DMS53 treated with DMSO at 0.1 percent for 48 hours (cell line): ENCODE measurements at regions not wholly inside any gene's neighbourhood (a gene's known extent, or its start where the extent isn't known, plus 50 kb on each side); places are given as distances from the start of the nearest gene placed in this dataset.
"Not testable (repeated sequence)": the region's sequence is repeated elsewhere in the genome, so short reads cannot be mapped to it uniquely, and the experiment has no call there.

Experiments used
- DNase-seq: peaks from one replicate; lab custom pipeline; 2025; ENCODE audit not compliant: unreplicated experiment; lab: John Stamatoyannopoulos, UW

DNA sequence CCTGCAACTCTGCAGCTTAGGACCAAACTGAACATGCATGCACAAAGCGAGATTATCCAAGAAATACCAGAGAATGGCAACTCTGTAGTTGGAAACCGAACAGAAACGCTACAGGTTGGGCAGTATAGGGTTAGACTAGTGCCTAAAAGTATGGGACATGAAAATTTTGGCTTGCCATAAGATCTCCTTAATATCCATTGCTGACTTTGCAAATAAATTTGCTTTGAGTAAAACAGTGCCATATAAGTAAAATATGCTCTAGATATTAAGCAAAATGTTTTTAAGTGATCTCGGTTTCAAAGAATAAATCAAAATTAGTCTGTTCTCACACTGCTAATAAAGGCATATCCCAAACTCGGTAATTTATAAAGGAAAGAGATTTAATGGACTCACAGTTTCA lies 456.0 kb downstream of the PRDM9 start:
- no peak for DNase-seq

DNA sequence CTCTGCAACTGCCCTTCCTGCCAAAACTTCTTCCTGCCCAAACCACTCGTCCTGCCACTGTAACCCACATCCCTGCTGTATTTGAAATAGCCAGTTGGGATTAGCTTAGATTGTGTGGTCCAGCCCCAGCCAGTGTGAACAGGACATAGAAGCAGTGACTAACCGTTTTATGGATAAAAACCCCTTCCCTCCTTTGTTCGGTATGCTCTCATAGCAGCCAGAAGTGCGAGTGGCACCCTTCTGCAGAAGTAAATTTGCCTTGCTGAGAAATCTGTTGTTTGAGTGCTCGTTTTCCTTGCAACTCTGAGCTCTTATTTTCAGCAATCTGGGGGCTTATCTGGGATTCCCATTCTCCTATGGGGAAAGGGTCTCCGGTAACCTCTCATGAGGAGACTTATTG lies 470.0 kb downstream of the PRDM9 start:
- no peak for DNase-seq

DNA sequence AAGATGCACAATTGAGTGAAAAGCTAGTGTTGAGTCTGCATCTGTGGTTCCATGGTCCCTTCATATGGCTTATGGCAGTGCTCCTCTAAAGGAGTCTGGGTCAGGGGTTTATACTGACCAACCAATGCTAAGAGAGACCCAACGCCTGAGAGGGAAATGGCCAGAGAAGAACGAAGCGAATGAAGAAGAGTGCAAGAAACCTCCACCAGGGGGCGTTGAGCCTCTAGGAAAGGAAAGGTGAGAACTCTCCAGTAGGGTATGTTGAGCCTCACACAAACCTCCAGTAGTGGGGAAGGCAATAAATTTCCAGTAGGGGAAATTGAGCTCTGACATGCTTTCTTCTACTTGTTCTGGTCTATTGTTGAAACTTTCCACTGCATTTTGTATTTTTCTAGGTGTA lies 470.6 kb downstream of the PRDM9 start:
- DNase-seq = peak; percentile 21

DNA sequence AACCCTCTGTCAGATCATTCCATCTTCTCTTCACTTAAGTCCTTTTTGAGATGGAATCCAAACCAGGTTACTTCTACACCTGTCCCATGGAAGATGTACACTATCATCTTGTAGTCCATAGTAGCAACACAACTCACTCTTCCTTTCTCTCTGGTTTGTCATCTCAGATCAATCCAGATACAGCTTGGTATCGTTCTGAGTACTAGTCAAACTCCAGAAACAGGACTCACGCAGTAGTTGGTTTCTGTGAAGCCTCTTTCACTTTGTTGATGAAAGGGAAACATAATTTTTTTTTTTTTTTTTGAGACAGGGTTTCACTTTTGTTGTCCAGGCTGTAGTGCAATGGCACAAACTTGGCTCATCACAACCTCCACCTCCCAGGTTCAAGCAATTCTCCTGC lies 484.0 kb downstream of the PRDM9 start:
- no peak for DNase-seq

DNA sequence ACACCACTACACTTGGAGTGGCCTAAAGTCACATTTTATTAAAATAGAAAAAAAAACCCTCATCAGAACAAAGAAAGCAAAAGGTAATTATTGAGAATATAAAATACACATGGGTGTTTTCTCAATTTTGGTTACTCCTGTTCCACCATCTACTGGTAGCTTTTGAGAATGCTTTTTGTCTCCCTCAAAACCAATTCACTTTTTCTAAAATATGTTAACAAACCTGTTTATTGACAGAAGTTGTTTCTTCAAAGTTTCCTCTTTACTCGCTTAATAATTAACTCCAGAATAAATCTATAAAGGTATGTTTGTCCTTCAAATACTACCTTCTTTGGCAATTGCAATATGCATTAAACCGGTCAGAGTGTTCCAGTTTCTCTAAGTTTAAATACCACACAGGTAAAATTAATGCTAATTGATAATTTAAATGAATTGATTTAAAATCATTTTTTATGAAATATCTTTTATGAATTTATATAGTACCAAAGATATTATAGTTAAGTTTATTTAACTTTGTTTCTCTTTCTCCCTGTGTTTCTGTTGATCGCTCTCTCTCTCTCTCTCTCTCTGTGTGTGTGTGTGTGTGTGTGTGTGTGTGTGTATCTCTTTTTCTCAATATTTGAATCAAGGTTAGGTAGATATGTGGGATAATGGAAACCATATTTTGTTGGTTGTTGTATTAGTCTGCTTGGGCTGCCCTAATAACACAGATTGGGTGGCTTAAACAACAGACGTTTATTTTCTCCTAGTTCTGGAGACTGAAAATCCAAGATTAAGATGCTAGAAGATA lies 487.4 kb downstream of the PRDM9 start:
- peak; percentile 32 for DNase-seq

DNA sequence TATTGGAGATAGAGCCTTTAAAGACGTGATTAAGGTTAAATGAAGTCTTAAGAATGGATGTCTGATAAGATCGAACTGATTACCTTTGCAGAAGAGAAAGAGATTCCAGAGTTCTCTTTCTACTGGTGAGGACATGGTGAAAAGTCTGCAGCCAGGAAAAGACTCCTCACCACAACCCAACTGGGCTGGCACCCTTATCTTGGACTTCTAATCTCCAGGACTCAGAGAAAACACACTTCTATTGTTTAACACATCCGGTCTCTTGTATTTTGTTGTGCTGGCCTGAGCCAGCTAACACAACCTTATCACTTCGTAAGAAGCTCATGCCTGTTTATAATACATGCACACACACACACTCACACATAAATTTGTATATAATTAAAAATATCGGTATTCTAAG lies 489.1 kb downstream of the PRDM9 start:
- no peak for DNase-seq

DNA sequence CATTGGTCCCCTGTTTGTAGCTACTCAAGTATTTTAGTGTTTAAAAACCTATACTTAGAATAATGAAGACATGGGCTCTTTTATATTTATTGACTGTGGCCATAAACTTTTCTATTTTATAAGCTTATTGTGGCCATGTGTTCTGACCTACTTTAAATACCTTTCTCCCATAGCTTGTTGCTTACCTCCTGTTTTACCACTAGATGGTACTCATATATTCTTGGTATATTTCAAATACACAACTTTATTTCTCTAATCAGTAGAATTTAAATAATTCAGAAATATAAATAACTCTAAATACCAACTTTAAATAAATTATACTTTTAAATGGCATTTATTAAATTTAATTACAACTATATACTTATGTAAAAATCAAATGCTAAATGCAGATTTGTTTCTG lies 498.0 kb downstream of the PRDM9 start:
- no peak for DNase-seq

DNA sequence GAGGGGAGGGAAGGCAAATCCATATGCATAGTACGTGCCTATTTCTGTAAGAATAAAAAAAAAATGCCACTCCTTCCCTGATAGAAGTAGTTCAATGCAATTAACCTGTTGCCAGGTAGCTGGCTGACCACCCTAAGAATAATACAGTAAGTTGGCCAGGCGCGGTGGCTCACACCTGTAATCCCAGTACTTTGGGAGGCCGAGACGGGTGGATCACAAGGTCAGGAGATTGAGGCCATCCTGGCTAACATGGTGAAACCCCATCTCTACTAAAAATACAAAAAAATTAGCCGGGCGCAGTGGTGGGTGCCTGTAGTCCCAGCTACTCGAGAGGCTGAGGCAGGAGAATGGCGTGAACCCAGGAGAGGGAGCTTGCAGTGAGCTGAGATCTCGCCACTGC lies 510.3 kb downstream of the PRDM9 start:
- not testable (repeated sequence) for DNase-seq

DNA sequence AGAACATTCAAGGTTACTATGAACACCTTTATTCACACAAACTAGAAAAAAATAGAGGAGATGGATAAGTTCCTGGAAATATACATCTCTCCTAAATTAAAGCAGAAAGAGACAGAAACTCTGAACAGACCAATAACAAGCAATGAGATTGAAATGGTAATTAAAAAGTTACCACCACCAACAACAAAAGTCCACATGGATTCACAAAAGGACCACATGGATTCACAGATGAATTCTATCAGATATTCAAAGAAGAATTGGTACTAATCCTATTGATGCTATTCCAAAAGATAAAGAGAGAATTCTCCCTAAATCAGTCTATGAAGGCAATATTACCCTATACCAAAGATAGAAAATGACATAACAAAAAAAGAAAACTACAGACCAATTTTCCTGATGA lies 518.9 kb downstream of the PRDM9 start:
- no peak for DNase-seq

DNA sequence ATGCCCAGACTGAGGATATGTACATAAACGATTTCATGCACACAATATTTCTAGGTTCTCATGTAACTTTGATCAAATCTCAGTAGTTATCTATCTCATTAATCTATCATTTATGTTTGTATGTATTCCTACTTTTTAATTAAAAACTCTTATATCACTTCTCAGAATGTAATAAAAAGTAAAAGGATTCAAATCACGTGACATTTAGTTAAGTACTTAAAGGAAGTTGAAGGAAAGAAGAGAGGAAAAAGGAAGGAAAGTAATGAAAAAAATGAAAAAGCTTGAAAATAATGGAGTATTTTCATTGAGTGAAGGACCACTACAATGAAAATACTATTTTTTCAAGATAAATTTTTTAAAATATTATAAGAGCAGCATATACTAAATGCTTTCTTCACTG lies 535.3 kb downstream of the PRDM9 start:
- DNase-seq = no peak

DNA sequence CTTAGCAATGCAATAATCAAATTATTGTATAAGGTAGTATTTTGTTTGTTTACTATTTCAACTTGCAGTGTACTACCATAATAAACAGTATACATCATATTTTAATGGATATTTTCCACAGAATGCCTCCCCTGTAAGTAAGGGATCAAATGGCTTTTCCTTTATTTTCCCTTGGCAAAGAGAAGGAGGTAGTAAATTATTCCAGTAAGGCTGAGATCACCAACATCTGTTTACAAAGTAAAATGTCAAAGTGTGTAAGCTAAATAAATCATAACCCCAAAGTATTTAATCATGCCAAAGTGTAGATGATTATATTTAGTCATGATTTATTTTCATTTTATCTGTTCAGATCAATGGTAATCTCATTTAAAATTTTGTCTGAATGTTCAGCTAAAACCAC lies 537.6 kb downstream of the PRDM9 start:
- no peak for DNase-seq

DNA sequence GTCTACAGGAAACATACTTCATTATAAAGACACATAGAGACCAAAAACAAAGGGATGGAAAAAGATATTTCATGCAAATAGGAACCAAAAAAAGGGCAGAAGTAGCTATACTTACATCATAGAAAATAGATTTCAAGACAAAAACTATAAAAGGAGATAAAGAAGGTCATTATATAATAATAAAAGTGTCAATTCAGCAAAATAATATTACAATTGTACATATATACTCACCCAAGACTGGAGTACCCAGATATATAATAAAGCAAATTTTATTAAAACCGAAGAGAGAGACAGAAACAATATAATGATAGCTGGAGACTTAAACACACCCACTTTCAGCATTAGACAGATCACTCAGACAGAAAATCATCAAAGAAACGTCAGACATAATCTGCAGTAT lies 546.3 kb downstream of the PRDM9 start:
- no peak for DNase-seq

DNA sequence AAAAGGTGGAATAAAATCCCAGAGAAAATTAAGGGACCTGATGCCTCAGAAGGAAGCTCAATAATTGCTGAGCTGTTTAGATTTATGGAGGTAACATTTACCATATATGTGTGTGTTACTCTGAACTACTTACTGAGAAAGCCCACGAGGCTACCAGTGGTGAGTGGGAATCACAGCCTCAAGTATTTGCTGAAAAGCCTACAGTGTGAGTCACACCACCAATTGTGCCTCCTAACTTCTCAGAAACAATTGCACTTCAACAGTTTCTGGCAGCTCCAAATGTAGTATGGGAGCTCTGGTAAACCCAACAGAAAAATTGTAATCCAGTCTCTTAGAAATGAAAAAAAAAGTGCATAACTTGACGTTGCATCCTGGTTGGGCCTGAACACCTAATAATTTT lies 551.6 kb downstream of the PRDM9 start:
- DNase-seq = no peak

DNA sequence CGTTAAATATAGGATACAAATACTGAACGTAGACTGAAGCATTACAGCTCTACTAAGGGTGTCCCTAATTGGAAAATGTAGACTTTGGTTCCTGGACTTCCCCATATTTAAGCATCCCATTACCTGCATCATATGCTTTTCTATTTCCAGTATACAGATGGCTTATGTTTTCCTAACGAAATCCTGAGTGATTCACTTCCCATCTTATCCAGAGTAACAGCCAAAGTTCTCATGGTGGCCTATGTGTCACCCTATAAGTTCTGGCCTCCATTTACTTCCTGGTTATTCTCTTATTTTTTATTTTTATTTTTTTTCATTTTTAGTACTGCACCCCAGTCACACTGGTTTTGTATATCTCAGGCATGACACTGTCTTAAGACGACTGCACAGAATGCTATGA lies 552.3 kb downstream of the PRDM9 start:
- no peak for DNase-seq

DNA sequence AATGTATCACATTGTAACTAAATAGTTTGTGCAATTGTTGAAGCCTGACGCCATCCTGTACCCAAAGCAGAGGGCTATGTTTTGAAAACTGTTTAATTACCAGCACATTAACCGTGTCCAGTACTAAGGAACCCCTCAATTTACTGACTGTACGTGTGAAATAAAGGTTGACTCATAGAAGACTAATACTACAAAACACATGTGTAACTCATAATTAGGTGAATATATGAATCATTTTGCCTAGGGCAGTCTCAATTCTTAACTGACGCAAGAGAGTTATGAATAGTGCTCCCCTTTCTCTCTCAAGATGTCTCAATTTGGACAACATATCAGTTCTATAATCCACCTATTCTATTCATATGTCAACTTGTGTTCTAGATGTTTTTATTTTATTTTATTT lies 558.4 kb downstream of the PRDM9 start:
- no peak for DNase-seq

DNA sequence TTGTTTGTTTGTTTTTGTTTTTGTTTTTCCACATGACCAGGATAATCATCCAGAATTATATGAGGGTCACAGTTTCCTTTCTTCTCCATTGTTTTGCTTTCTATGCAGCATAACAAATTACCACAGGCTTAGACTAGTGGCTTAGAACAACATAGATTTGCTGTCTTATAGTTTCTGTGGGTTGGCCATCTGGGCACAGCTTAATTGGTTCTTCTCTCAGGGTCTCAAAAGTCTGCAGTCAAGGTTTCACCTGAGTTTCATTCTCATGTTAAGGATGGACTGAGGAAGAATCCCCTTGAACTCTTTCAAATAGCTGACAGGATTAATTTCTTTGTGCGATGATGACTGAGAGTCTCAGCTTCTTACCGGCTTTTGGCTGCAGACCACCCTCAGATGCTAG lies 559.8 kb downstream of the PRDM9 start:
- DNase-seq = no peak

DNA sequence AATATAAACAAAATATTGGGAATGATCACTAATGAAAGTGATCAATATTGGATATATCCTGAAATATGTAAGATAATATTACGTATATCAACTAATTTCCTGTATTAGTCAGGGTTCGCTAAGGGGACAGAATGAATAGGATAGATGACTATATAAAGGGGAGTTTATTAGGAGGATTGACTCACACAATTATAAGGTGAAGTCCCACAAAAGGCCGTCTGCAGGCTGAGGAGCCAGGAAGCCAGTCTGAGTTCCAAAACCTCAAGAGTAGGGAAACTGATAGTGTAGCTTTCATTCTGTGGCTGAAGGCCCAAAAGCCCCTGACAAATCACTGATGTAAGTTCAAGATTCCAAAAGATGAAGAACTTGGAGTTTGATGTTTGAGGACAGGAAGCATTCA lies 561.1 kb downstream of the PRDM9 start:
- no peak for DNase-seq

DNA sequence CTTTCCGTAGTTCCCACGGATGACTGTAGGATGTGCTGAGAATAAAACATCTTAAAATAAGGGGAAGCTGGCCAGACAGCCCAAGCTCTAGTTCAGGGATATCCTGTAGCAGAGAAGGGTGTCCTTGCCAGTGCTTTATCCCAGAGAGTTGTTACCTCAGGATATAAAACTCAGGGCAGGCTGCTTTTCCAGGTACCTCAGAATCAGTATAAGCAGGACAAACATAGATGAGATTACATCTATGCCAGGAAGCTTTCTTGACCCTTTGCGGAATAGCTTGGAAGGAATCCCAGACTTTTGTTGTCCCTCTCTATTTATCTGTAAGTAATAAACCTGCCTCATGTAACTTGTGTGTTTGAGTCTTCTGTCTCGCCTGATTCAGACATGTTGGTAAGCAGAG lies 565.7 kb downstream of the PRDM9 start:
- no peak for DNase-seq

DNA sequence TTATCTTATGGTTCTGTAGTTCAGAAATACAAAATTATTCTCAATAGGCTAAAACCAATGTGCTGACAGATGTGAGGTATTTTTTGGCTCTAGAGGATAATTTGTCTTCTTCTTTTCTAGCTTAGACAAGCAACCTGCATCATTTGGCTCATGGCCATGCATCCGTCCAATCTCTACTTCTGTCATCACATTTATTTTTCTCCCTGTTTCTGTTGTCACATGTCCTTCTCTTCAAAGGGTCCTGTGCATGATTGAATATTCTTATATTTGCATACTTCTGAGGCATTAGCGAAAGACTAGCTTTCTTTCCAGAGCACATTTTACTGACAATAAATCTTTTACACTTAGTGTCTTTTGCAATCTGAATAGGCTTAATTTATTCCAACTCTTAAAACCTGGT lies 564.7 kb downstream of the CDH10 start:
- DNase-seq = no peak

DNA sequence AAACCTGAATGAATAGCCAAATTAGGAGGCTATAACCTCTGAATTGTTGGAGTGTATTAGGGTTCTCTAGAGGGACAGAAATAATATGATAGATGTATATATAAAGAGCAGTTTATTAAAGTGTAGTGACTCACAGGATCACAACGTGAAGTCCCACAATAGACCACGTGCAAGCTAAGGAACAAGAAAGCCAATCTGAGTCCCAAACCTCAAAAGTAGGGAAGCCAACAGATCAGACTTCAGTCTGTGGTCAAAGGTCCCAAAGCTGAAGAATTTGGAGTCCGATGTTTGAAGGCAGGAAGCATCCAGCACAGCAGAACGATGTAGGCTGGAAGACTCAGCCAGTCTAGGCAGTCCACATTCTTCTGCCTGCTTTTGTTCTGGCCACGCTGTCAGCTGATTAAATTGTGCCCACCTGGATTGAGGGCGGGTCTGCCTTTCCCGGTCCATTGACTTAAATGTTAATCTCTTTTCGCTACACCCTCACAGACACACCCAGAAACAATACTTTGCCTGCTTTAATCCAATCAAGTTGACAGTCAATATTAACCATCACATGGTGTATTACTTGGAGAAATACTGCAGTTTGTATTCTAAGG lies 550.6 kb downstream of the CDH10 start:
- DNase-seq = no peak

DNA sequence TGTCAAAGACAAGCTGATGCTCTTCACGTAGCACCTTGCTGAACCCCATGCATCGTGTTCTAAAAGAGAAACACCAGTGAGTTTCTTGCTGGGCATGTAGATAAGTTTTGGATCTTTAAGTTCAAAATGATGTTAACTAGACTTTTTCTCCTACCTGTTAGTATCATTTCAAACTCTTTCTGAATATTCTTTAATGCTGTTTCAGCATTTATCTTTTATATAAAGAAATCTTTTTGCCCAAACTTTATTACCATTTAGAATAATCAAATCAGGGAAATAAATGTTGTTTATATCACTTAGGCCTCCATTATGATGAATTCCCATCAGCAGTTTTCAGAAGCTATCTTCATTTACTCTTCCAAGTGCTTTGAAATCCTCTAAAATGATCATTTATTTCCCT lies 542.8 kb downstream of the CDH10 start:
- no peak for DNase-seq

DNA sequence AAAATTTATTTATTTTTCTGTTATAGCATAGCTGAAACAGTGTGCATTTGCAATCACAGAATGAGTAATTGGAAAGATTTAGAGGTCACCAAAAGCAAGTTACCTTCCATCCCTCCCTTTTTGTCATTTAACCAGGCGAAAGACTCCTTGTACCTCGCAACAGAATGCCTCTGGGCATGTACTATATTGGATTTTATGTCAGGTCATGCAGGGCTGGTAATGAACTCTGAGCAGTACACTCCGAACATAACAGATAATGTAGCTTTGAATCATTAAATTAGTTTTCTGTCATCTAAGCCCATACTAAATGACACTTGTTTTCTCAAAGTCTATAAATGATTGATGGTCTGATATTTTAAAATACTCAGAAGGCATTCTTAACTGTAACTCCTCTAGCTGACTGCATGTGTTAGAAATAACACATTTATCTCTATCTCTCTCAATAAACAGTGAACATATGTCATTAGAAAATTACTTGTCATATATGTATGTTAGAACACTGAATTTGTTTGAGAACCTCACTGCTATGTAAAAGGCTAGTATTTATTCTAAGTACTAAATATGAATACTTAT lies 541.2 kb downstream of the CDH10 start:
- no peak for DNase-seq
